HUES64 (cell line): ENCODE measurements at regions not wholly inside any gene's neighbourhood (a gene's known extent, or its start where the extent isn't known, plus 50 kb on each side); places are given as distances from the start of the nearest gene placed in this dataset.

Experiments
- H3K27ac ChIP-seq: 2 replicates; pipeline ENCODE4 v1.7.0; 2013; ENCODE audit warnings: low read depth, low read length, inconsistent platforms
- H3K27me3 ChIP-seq: 2 replicates; pipeline ENCODE4 v1.6.1; 2013; ENCODE audit warnings: mild to moderate bottlenecking, low read length; ENCODE audit not compliant: insufficient read depth
- H3K36me3 ChIP-seq: 2 replicates; pipeline ENCODE4 v1.6.1; 2013; ENCODE audit warnings: mild to moderate bottlenecking, low read length; ENCODE audit not compliant: insufficient read depth
- H3K4me1 ChIP-seq: 2 replicates; pipeline ENCODE4 v1.6.1; 2013; ENCODE audit warnings: mild to moderate bottlenecking, low read length, moderate library complexity; ENCODE audit not compliant: insufficient read depth
- H3K4me3 ChIP-seq: 2 replicates; pipeline ENCODE4 v1.5.1; 2013; ENCODE audit warnings: mild to moderate bottlenecking, low read length, moderate library complexity
- H3K9ac ChIP-seq: 2 replicates; pipeline ENCODE4 v1.6.1; 2013; ENCODE audit warnings: mild to moderate bottlenecking, low read depth, low read length
- H3K9me3 ChIP-seq: 2 replicates; pipeline ENCODE4 v1.6.1; 2013; ENCODE audit warnings: low read depth, low read length; ENCODE audit not compliant: insufficient read depth
- WGBS: fragments of 150-250, 120-280 bp; methylation state at CpG from one replicate; pipeline ENCODE4 v1.1.7; 2013; ENCODE audit warnings: missing lambda C conversion rate; 5-methylcytosine and 5-hydroxymethylcytosine counted together

DNA sequence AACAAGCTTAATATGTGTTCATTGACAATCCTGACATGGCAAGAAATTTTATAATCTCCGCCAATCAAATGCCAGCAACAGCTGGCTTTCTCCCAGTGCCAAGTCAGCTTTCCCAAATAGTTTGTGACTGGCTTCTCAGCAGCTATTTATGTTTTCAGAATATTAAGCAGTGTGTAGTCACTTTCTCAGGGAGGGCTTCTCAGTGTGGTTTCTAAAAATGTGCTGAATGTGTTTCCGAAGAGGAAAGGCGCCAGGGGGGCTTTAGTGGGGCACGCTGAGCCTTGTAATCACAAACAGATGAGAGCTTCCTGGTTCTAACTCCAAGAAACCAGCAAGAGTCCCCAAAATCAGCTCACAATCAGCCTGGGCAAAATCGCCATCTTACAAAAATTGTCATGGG, 258.7 kb upstream of the CPEB2 start:
- H3K9ac ChIP-seq: no peak overlapping the region
- H3K9me3 ChIP-seq: no peaks in the 10 kb centered on the region
- H3K4me1 ChIP-seq: peaks cover 20% of the 10 kb centered on the region
- H3K27me3 ChIP-seq: no peaks in the 10 kb centered on the region
- no peaks in the 10 kb centered on the region for H3K36me3 ChIP-seq
- WGBS: 97% methylated on average over 5 of the region's 5 CpGs
- H3K4me3 ChIP-seq: no peak overlapping the region
- H3K27ac ChIP-seq: no peak overlapping the region

DNA sequence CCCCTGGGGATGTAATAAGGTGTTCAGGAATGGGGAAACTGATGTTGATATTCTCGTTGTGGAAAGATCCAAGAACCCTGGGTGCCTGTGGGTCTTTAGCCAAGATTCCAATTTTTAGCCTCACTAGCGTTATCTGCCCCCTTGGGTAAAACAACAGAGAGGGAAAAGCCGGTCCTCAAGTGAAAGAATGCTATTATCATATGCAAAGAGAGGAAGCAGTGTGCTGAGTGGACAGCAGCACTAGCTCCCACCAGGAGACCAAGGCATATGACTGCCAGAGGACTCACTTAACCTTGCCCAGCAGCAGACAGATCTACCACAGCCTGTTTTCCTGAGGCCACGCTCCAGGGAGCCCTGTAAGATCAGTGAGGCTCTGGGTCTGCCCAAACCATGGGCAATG, 257.9 kb upstream of the CPEB2 start:
- 57% methylated on average over 4 of the region's 4 CpGs for WGBS
- H3K27me3 ChIP-seq: no peaks in the 10 kb centered on the region

DNA sequence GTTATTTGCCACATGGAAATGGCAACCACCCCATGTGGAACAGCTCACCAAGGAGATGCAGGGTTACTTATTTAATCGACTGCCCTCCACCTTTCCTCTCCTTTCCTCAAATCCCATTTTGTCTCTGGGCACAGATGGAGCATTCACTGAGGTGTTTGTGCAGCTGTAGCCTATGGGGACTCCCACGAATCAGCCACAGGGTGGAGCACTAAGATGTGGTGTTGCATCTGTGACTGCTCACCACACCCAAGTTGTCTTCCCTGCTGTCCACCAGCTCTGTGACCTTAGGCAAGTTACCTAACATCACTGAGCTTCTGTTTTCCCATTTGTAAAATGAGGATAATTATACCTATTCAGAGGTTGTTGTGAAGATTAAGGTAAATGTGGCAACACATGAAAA, 252.4 kb upstream of the CPEB2 start:
- Histone ChIP-seq H3K36me3 (no peaks in the 10 kb centered on the region), H3K27me3 (no peaks in the 10 kb centered on the region), H3K4me1 (peaks cover 10% of the 10 kb centered on the region; the same call in 1 of the 2 replicates), H3K9ac (no peak overlapping the region), H3K27ac (no peak overlapping the region), H3K9me3 (peaks cover 28% of the 10 kb centered on the region), H3K4me3 (no peak overlapping the region)
- WGBS: 80% methylated on average over 2 of the region's 2 CpGs

More for the DNA sequence above, 257.9 kb upstream of the CPEB2 start:
- no peak overlapping the region for H3K27ac ChIP-seq
- no peak overlapping the region for H3K4me3 ChIP-seq
- no peaks in the 10 kb centered on the region for H3K9me3 ChIP-seq
- H3K9ac ChIP-seq: no peak overlapping the region
- H3K4me1 ChIP-seq: peaks cover 21% of the 10 kb centered on the region
- no peaks in the 10 kb centered on the region for H3K36me3 ChIP-seq

DNA sequence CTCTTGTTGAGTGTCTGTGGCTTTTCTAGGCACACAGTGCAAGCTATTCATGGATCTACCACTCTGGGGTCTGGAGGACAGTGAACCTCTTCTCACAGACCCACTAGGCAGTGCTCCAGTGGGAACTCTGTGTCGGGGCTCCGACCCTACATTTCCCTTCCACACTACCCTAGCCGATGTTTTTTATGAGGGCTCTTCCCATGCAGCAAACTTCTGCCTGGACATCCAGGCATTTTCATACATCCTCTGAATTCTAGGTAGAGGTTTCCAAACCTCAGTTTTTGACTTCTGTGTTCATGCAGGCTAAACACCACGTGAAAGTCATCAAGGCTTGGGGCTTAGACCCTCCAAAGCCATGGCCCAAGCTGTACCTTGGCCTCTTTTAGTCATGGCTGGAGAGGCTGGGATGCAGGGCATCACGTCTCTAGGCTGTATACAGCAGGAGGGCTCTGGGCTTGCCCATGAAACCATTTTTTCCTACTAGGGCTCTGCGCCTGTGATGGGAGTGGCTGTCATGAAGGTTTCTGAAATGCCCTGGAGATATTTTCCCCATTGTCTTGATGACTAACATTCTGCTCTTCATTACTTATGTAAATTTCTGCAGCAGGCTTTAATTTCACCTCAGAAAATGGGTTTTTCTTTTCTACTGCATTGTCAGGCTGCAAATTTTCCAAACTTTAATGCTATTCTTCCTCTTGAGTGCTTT, 249.8 kb upstream of the CPEB2 start:
- H3K9ac ChIP-seq: no peak overlapping the region
- no peaks in the 10 kb centered on the region for H3K27me3 ChIP-seq
- WGBS: 93% methylated on average over 6 of the region's 6 CpGs
- H3K9me3 ChIP-seq: peaks cover 28% of the 10 kb centered on the region
- H3K4me3 ChIP-seq: no peak overlapping the region
- peaks cover 4% of the 10 kb centered on the region; the same call in 1 of the 2 replicates for H3K4me1 ChIP-seq
- H3K36me3 ChIP-seq: no peaks in the 10 kb centered on the region
- H3K27ac ChIP-seq: no peak overlapping the region

DNA sequence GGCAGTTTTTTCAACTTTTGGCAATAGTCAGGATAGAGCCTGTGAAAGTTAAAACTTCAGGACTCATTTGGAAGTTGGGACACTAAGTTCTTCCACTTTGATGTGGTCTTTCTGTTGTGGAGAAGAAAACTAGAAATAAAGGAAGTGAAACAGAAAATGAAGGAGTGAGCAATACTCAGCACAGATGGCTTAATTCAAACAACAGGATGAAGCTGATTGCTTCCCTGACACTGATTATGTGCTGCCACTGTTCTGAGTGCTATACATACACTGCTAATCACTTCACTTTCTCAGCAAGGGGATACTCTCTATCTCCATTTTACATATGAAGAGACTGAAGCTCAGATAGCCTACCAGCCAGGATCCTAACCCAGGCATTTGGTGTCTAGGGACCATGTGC, 235.1 kb upstream of the CPEB2 start:
- Histone ChIP-seq H3K9ac (no peak overlapping the region), H3K4me1 (no peaks in the 10 kb centered on the region), H3K9me3 (no peaks in the 10 kb centered on the region), H3K27ac (no peak overlapping the region), H3K36me3 (no peaks in the 10 kb centered on the region), H3K27me3 (peaks cover 4% of the 10 kb centered on the region; the same call in 1 of the 2 replicates), H3K4me3 (no peak overlapping the region)

DNA sequence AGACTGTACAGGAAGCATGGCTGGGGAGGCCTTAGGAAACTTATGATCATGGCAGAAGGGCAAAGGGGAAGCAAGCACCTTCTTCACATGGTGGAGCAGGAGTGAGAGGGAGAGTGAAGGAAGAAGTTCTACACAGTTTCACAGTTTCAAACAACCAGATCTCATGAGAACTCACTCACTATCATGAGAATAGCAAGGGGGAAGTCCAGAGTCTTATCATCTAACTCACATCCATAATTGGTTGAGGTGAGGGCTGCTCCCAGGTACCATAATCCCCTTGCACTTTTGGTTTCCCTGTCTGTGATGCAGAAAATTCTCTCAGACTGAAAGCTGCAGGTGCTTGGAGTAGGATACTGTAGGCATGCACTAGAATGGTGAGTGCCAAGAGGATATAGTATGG, 233.8 kb upstream of the CPEB2 start:
- no peak overlapping the region for H3K4me3 ChIP-seq

DNA sequence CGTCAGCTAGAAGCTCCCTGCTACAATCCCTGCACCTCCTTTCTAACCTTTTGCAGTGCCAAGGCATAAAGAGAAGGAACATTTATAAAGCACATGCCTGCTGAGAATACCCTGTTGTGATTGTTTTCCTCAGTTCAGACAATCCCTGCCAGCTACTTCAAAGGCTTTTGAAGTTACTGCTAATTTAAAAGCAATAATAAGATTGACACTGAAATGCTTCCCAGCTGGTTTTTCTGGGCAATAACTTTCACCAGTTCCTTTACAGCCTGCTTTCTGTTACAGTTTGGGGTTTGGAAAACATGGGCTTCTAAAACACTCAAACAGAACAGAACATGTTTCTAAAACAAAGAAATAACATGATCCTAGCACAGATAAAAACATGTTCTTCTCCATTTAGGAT, 232.3 kb upstream of the CPEB2 start:
- H3K4me1 ChIP-seq: no peaks in the 10 kb centered on the region
- H3K27ac ChIP-seq: no peak overlapping the region
- H3K4me3 ChIP-seq: no peak overlapping the region
- H3K9ac ChIP-seq: no peak overlapping the region
- H3K27me3 ChIP-seq: peaks cover 4% of the 10 kb centered on the region; the same call in 1 of the 2 replicates
- no peaks in the 10 kb centered on the region for H3K9me3 ChIP-seq
- no peaks in the 10 kb centered on the region for H3K36me3 ChIP-seq
- 76% methylated on average over 1 of the region's 1 CpG for WGBS

More for the DNA sequence above, 233.8 kb upstream of the CPEB2 start:
- H3K36me3 ChIP-seq: no peaks in the 10 kb centered on the region
- H3K4me1 ChIP-seq: no peaks in the 10 kb centered on the region
- H3K9me3 ChIP-seq: no peaks in the 10 kb centered on the region
- no peak overlapping the region for H3K27ac ChIP-seq
- H3K27me3 ChIP-seq: peaks cover 4% of the 10 kb centered on the region; the same call in 1 of the 2 replicates
- no peak overlapping the region for H3K9ac ChIP-seq

DNA sequence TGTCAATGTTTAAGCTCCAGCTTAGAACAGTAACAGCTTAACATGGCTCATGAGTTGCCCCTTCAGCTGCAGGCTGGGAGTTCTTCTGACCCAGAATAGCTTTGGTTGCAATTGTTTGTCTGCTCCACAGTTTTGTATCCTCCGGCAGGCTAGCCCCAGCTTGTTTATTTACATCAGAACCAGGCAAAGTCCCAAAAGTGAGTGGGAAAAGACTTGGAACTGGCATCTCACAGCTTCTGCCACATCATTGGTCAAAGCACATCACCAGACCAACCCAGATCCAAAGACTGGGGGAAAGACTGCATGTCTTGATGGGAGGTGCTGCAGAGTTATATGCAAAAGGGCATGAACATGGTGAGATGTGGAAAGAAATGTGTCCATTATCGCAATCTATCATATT, 231.2 kb upstream of the CPEB2 start:
- Histone ChIP-seq H3K36me3 (no peaks in the 10 kb centered on the region), H3K27me3 (peaks cover 4% of the 10 kb centered on the region; the same call in 1 of the 2 replicates), H3K9ac (no peak overlapping the region), H3K4me3 (no peak overlapping the region), H3K27ac (no peak overlapping the region), H3K4me1 (no peaks in the 10 kb centered on the region), H3K9me3 (no peaks in the 10 kb centered on the region)
- WGBS: 96% methylated on average over 2 of the region's 2 CpGs

DNA sequence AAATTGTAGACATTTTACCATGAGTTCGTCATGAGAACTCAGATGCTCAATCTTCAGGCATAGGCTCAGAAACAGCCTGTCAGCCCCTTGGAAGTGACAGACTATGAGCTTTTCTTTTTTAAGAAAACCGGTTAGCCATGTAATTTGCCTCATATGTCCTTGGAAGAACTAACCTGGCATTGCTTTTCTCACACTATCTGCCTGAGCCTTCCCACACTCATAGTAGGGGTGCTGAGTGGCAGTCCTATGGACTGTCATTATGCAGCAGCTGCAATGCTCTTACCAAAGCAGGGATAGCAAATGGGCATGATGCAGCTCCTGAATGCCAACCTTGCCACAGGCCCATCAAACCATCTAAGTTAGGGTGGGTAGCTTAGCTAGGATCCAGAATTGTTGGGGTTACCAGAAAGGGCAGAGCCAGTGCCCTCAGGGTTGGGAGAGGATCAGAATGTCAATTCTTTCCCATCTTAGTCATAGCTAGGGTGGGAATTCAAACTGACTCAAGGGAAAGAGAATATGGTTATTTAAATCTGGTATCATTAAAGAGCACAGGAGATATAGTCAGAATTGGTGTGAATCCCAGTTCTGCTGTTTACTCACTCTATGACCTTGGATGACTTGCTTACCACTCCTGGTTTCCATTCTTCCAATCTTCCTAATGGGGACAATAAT, 230.6 kb upstream of the CPEB2 start:
- H3K4me1 ChIP-seq: no peaks in the 10 kb centered on the region
- 94% methylated on average over 2 of the region's 2 CpGs for WGBS
- H3K36me3 ChIP-seq: no peaks in the 10 kb centered on the region
- no peaks in the 10 kb centered on the region for H3K9me3 ChIP-seq
- no peak overlapping the region for H3K9ac ChIP-seq
- H3K27ac ChIP-seq: no peak overlapping the region
- H3K27me3 ChIP-seq: peaks cover 4% of the 10 kb centered on the region; the same call in 1 of the 2 replicates
- H3K4me3 ChIP-seq: no peak overlapping the region

DNA sequence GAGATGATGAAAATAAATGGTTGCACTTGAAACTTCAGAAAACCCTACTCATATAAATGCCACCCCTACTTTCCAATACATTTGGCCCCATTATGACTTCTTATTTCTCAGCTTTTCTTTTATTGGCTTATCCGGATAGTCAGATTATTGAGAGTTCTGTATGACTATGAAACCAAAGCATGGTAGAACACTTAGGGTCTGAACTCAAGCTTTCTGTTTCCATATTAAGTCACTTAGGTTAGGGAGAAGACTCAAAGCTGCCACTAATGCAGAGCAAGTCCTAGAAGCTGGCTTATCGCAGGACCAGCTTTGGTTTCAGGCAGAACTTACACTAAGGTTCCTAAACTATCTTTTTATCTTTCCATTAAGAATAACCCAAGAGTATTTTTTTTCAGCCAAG, 229.9 kb upstream of the CPEB2 start:
- WGBS: 98% methylated on average over 2 of the region's 2 CpGs
- Histone ChIP-seq H3K27me3 (peaks cover 4% of the 10 kb centered on the region; the same call in 1 of the 2 replicates), H3K27ac (no peak overlapping the region), H3K4me1 (no peaks in the 10 kb centered on the region), H3K36me3 (no peaks in the 10 kb centered on the region), H3K4me3 (no peak overlapping the region), H3K9me3 (no peaks in the 10 kb centered on the region), H3K9ac (no peak overlapping the region)

DNA sequence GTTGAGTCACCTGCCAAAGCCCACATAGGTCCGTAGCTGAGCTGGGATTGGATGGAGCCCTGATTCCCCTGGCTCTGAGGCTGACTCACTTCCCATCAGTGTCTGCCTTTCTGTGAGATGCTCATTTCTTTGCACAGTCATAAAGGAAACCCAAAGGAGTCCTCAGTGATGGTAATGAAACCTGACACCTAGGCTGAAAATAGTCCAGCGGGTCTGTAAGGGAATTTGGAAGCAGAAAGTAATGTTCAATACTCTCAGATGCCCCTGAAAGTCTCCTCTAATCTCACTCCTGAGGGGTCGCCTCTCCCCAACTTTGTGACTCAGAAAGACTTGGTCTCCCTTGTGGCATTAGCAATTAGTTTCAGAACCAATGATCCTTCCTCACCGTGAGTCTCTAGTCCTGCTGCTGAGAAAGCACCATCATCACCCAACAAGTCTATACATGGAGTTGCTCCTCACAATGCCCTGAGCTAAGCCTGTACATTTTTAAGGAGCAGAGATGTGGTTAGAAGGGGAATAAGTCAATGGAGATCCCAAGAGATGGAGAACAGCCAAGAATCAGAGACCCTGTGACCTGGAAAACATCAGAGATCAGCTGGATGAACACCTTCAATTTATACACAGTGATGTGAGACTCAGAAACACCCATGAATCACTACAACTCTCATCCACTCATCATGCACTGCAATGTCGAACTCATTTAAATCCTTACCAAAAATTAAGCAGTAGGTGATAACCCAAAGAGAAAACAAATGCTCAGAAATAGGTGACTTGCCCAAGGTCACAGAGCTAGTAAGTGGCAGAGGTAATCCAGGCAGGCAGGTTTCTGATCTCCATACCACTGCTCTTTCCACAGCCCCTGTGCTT, 219.0 kb upstream of the CPEB2 start:
- H3K27me3 ChIP-seq: no peaks in the 10 kb centered on the region
- no peak overlapping the region for H3K4me3 ChIP-seq
- WGBS: 71% methylated on average over 5 of the region's 5 CpGs
- no peak overlapping the region for H3K27ac ChIP-seq
- peaks cover 3% of the 10 kb centered on the region; the same call in 1 of the 2 replicates for H3K9me3 ChIP-seq
- no peaks in the 10 kb centered on the region for H3K36me3 ChIP-seq
- no peak overlapping the region for H3K9ac ChIP-seq
- no peaks in the 10 kb centered on the region for H3K4me1 ChIP-seq
